ENCODE measurements at regions not wholly inside any gene's neighbourhood (a gene's known extent, or its start where the extent isn't known, plus 50 kb on each side); places are given as distances from the start of the nearest gene placed in this dataset.

DNA sequence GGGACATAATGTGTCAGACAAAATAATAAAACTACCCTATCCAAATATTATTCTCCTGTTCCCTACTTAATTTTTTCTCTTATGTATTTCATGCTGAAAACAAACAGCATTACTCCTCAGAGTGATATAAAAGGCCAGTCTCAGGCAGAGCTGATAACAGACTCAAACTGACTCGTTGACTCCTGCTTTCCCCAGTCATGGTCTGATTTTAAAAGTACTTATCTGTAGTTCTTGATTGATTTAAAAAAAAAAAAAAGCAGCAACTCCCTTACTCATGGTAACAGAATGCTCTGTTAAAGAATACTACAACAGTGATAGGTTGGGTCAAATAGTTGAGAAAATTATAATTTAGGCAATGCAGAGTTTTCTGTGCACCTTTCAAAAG lies 90.3 kb upstream of the BARX2 start:
- Histone ChIP-seq H2AFZ (ENCODE audit: low read length) (no peak overlapping the region), H4K20me1 (ENCODE audit: control insufficient read depth, insufficient read depth, insufficient read length) (no peaks in the 10 kb centered on the region), H3K27me3 (ENCODE audit: insufficient read depth, low read length) (no peaks in the 10 kb centered on the region), H3K56ac (ENCODE audit: insufficient read length, low read depth, low read length) (no peak overlapping the region), H2BK120ac (ENCODE audit: low read depth, low read length, poor library complexity, severe bottlenecking) (no peak overlapping the region), H3K23me2 (ENCODE audit: insufficient read length, low read depth, low read length, poor library complexity, severe bottlenecking) (no peaks in the 10 kb centered on the region), H2BK12ac (ENCODE audit: insufficient read length, low read depth, low read length) (no peak overlapping the region), H3K4me2 (ENCODE audit: insufficient read depth, insufficient read length, low read length) (no peak overlapping the region), H3K79me2 (ENCODE audit: insufficient read depth, low read length) (no peaks in the 10 kb centered on the region), H3K18ac (ENCODE audit: insufficient read length, low read depth, low read length) (no peak overlapping the region), H4K91ac (ENCODE audit: insufficient read length, low read depth, low read length) (no peak overlapping the region), H2BK20ac (ENCODE audit: low read depth, low read length, poor library complexity, severe bottlenecking) (no peak overlapping the region), H3K9ac (ENCODE audit: extremely low read depth, insufficient read length, low read length) (no peak overlapping the region), H2BK15ac (ENCODE audit: low read depth, low read length) (no peak overlapping the region), H3K23ac (ENCODE audit: insufficient read length, low read depth, low read length) (no peak overlapping the region), H4K5ac (ENCODE audit: insufficient read length, low read depth, low read length) (no peak overlapping the region), H3K9me3 (ENCODE audit: control insufficient read depth, low read depth, low read length) (no peaks in the 10 kb centered on the region), H2BK5ac (ENCODE audit: insufficient read length, low read length) (no peak overlapping the region), H4K8ac (replicated peaks; ENCODE audit: insufficient read length, low read depth, low read length) (no peak overlapping the region), H3T11ph (ENCODE audit: low read length) (no peak overlapping the region), H3K4me1 (ENCODE audit: insufficient read depth, low read length) (peaks cover 2% of the 10 kb centered on the region; the same call in 1 of the 2 replicates), H3K14ac (ENCODE audit: insufficient read depth, low read length) (no peak overlapping the region), H3K27ac (ENCODE audit: insufficient read length, low read depth, low read length) (no peak overlapping the region), H3K4ac (ENCODE audit: low read depth, low read length) (no peak overlapping the region), H3K79me1 (ENCODE audit: insufficient read depth, low read depth, low read length, poor library complexity, severe bottlenecking) (no peaks in the 10 kb centered on the region), H2AK5ac (ENCODE audit: insufficient read length, low read length) (no peak overlapping the region)
- Mint-ChIP-seq H3K9me3 (no peaks in the 10 kb centered on the region), H3K4me1 (peaks cover 38 to 53% of the 10 kb centered on the region in 2 experiments), H3K36me3 (ENCODE audit: insufficient read depth in 1 of 3, low read depth in 3 of 3) (no peaks in the 10 kb centered on the region), H3K27me3 (ENCODE audit: low read depth) (peaks cover 12% of the 10 kb centered on the region), H3K4me3 (no peak overlapping the region), H3K27ac (no peak overlapping the region)
- no peak for DNase-seq
- TF ChIP-seq, protein P1, sequence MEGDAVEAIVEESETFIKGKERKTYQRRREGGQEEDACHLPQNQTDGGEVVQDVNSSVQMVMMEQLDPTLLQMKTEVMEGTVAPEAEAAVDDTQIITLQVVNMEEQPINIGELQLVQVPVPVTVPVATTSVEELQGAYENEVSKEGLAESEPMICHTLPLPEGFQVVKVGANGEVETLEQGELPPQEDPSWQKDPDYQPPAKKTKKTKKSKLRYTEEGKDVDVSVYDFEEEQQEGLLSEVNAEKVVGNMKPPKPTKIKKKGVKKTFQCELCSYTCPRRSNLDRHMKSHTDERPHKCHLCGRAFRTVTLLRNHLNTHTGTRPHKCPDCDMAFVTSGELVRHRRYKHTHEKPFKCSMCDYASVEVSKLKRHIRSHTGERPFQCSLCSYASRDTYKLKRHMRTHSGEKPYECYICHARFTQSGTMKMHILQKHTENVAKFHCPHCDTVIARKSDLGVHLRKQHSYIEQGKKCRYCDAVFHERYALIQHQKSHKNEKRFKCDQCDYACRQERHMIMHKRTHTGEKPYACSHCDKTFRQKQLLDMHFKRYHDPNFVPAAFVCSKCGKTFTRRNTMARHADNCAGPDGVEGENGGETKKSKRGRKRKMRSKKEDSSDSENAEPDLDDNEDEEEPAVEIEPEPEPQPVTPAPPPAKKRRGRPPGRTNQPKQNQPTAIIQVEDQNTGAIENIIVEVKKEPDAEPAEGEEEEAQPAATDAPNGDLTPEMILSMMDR (conservative IDR thresholded peaks at IDR 0.05) = no peak
- WGBS (ENCODE audit: extremely low coverage, insufficient read length, low lambda C conversion rate) = no CpG with 5 or more reads among the region's 1 CpG

Measured in H9 (cell line).